Lower leg skin (tissue), 3 donors: ENCODE measurements at regions not wholly inside any gene's neighbourhood (a gene's known extent, or its start where the extent isn't known, plus 50 kb on each side); places are given as distances from the start of the nearest gene placed in this dataset.

Experiments used
- CTCF ChIP-seq, 3 donors: fragments of 450-650 bp; IDR thresholded peaks; one replicate each; pipeline ENCODE4 v1.5.1; 2016; ENCODE audit warnings: antibody characterized with exemption in 3 of 3, mild to moderate bottlenecking in 3 of 3, moderate library complexity in 2 of 3
- POLR2A ChIP-seq, 2 donors: fragments of 450-650 bp; IDR thresholded peaks; one replicate each; pipeline ENCODE4 v1.6.1; 2016 to 2017; ENCODE audit warnings: antibody characterized with exemption in 2 of 2, mild to moderate bottlenecking in 1 of 2, moderate library complexity in 1 of 2

DNA sequence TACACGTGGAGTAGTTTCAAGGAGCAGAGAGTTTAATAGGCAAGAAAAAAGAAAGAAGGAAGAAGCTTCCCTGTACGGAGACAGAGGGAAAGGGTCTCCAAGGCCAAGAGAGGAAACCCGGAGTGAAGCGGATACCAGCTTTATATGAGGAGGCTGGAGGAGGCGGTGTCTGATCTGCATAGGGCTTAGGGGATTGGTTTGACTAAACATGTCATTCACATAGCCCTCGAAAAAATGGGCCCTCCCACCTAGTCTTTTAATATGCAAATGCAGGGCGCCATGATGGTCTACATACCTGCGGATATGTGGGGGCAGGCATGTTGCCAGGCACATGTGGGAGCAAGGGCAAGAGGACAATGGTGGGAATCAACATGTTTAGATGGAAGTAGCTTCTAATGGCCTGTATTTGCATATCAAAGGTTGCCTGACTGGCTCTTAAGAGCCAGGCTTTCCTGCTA, 103.1 kb upstream of the UGT8 start:
- TF ChIP-seq CTCF (IDR thresholded peaks at IDR 0.05) (no peak), POLR2A (IDR thresholded peaks at IDR 0.05) (no peak)
